Endothelial cell of umbilical vein (primary cell): ENCODE measurements at regions not wholly inside any gene's neighbourhood (a gene's known extent, or its start where the extent isn't known, plus 50 kb on each side); places are given as distances from the start of the nearest gene placed in this dataset.

Experiments used
- CTCF ChIP-seq, 2 donors: IDR thresholded peaks; 1 replicate in 1 of 2; 2 replicates in 1 of 2; pipeline ENCODE4 v1.5.1; 2011; ENCODE audit warnings: low read length in 2 of 2, mild to moderate bottlenecking in 2 of 2, moderate library complexity in 2 of 2, control low read depth in 1 of 2, inconsistent platforms in 1 of 2, low read depth in 1 of 2; ENCODE audit not compliant: insufficient read depth in 1 of 2; ENCODE audit errors: extremely low read depth in 1 of 2
- JUN ChIP-seq: IDR thresholded peaks from 2 replicates; pipeline ENCODE4 v1.6.1; 2011; ENCODE audit warnings: borderline replicate concordance, low read depth; ENCODE audit not compliant: insufficient read length, insufficient read depth
- MYC ChIP-seq: IDR thresholded peaks from one replicate; pipeline ENCODE4 v1.6.1; 2011; ENCODE audit warnings: mild to moderate bottlenecking, low read depth, low read length
- POLR2A ChIP-seq: IDR thresholded peaks from 2 replicates; pipeline ENCODE4 v1.6.1; 2012; ENCODE audit warnings: low read depth, mild to moderate bottlenecking, control low read depth, low read length
- POLR2AphosphoS5 ChIP-seq: IDR thresholded peaks from 2 replicates; pipeline ENCODE4 v1.6.1; 2012; ENCODE audit warnings: low read depth, mild to moderate bottlenecking, control low read depth, low read length, moderate library complexity; ENCODE audit not compliant: insufficient read depth

- TF ChIP-seq POLR2AphosphoS5 (no peak), CTCF (IDR thresholded peaks at IDR 0.05; ENCODE audit: extremely low read depth in 1 of 2, insufficient read depth in 1 of 2, low read depth in 1 of 2, low read length in 2 of 2) (no peak), JUN (no peak), POLR2A (no peak), MYC (no peak)
Measured at GRCh38 chr10:88088441-88089340, 225.3 kb downstream of the PTEN start.
